GF-D8 (cell line): ENCODE measurements at regions not wholly inside any gene's neighbourhood (a gene's known extent, or its start where the extent isn't known, plus 50 kb on each side); places are given as distances from the start of the nearest gene placed in this dataset.

Experiments used
- DNase-seq: peaks from one replicate; lab custom pipeline; 2025; lab: John Stamatoyannopoulos, UW

DNA sequence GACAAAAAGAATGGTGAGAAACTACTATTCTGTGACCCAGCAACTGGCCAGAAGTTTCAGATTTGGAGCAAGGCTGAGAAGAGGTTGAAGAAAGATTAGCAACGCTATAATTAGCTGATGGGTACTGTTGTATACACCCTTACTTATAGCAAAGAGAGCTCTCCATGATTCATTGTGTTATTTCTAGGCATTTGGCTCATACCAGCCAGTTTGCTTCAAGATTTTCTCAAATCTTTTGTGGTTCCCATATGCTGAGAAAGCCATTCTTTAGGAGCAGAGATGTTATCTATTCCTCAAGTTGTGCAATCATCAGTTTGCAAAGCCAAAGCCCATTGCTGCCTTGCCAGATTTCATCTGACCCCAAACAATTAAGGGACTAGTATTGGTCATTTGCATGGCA is 179.4 kb downstream of the ETS1 start:
- DNase-seq: no peak

GRCh38 chr11:128405714-128406662 is 181.4 kb downstream of the ETS1 start:
- DNase-seq: no peak

GRCh38 chr11:128405112-128405511 is 182.2 kb downstream of the ETS1 start:
- no peak for DNase-seq

DNA sequence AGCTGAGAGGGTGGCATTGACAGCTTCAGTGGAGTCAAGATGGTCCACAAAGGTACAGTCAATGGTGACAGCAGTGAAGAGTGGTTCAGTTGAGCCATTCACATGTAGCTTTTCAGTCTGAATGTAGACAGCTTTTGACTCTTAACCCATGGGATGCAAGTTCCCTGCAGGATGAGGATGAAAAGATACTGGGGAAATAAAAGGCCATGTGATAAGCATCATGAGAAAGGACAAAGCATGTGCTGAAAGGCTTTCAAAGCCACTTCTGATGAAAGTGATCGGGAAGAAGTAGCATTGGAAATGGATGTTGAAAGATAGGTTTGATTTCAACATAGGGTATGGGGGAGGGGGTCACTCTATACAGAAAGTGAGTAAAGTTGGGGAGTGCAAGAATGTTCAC is 182.9 kb downstream of the ETS1 start:
- no peak for DNase-seq

DNA sequence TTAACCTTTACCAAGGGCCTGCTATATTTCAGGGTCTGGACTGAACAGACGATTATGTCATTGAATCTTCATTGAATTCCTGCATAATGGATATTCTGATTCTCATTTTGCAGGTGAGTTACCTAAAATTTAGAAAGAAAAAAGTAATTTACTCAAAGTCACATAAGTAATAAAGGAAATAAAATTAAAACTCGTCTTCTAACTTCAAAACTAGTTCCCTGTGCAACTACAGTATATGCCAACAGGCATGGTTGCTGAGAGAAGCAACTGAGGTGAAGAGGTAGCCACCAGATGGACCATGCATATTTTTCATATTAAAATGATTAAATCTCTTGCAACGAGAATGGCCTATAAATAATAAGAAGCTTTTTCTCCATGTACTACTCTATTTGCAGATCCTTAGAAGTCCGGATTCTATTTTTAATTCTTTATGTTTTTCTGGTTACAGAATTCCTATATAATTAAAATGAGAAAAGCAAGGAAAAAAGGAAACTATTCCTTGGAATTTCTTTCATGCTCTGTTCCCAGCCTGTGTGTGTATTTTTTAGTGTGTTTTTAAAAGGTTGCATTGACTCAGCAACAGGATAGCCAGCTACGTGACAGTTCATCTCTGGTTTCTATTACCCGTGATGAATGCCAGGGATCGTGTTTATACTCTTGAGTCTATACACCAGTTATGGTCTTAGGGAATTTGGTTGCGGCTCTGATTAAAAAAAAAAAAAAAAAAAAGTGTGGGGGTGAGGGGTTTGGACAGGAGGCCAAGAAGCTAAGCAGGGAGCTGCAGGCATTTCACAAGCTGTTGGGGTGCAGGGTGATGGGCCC is 186.8 kb downstream of the ETS1 start:
- no peak for DNase-seq

- no peak for DNase-seq
Measured at GRCh38 chr11:128399251-128400121, 187.9 kb downstream of the ETS1 start.

DNA sequence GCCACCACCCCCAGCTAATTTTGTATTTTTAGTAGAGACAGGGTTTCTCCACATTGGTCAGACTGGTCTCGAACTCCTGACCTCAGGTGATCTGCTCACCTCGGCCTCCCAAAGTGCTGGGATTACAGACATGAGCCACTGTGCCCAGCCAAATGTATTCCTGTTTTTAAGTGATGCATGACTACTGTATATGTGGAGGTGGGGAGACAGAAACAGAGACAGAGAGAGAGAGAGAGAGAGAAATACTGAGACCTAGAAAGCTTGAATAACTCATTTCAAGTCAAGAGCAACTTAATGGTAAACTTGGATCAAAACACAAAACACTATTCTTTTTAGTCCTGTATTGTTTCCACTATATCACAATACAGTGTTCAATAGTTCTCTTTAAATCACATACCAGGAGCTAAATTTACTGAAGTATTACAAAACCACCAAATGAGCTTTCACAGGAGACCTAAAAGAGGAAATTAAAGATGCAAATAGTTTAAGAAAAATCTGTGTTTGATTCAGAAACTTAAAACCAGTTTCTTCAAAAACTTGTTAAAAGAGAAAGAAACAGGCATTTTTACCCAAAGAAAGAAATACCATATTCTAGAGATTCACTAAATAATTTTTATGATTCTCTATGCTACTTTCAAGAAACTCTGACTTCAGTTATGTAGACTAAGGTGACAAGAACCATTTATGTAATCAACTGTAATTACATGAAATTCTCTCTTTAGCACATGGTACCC is 188.7 kb downstream of the ETS1 start:
- DNase-seq: no peak

- DNase-seq: no peak
Measured at GRCh38 chr11:128397362-128397761, 190.0 kb downstream of the ETS1 start.

- DNase-seq: no peak
Measured at GRCh38 chr11:128394431-128395089, 192.8 kb downstream of the ETS1 start.

DNA sequence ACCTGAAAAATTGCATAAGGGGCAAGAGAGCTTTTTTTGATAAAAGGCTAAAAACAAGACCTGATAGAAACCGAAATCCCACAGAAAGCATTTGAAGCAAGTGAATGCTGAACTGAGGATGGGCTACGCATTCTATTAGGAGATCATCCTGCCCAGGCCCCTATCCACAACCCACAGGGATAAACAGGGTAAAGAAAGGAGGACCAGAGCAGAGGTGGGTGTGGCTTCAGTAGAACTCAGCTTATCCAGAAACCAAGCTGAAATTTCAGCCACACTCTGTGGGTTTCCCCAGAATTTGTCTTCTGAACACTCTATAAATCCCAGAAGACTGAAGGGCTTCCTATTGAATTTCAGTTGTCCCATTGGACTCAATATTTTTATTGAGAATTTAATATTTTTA is 195.1 kb downstream of the ETS1 start:
- DNase-seq: no peak

- DNase-seq: no peak
Measured at GRCh38 chr11:128391811-128392210, 195.5 kb downstream of the ETS1 start.

GRCh38 chr11:128390246-128390645 is 197.1 kb downstream of the ETS1 start:
- DNase-seq: no peak

DNA sequence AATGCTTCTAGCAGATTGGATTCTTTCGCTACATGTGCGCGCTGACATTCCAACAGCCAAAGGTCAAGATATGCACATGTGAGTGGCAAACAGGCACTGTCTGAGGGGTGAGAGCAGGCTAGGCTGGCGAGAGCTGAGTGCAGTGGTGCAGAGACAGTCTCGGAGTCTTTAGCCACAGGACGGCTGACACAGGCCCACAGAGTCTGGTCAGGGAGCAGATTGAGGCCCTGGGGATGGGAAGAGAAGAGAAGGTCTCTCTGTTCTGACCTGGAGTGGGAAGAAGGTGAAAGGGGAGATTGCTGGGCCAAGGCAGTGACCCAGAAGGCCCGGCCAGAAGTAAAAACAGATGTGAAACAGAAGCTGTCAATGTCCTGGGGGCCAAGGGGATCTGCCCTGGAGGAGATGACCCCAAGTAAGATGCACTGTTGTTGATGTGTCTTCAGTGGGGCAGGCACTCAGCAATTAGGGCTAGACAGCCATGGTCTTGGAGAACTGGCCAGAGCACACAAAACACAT is 197.8 kb downstream of the ETS1 start:
- no peak for DNase-seq

DNA sequence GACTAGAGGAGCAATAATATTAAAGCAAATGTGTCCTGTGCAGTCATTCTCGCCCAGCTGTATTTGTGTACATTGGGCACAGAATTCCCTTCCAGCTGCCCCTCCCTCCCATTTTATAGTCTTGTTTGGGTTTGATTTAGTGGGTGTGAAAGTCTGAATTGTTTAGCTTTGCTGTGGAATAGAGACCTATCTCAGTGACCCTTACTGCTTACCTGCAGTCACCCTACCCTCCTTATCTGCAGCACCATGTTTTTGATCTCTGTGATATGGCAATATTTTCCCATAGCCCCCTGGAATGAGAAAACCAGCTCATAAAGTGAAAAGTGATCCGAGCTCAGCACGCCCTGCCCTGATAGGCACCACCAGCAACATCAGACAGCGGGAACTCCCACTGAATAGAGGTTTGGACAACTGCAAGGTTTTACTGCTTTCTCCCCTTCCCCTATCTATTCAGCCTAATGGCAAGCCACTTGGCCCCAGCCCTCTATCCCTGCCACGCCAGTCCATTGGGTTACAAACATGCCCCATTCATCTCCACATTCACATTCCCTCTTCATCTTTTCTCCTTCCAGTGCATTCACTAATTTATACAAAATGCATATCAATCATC is 199.0 kb downstream of the ETS1 start:
- no peak for DNase-seq

- DNase-seq: no peak
Measured at GRCh38 chr11:128379587-128380580, 207.5 kb downstream of the ETS1 start.

- DNase-seq: peak; percentile 43
Measured at GRCh38 chr11:128375961-128376360, 211.4 kb downstream of the ETS1 start.

- DNase-seq: no peak
Measured at GRCh38 chr11:128374026-128374425, 213.3 kb downstream of the ETS1 start.

DNA sequence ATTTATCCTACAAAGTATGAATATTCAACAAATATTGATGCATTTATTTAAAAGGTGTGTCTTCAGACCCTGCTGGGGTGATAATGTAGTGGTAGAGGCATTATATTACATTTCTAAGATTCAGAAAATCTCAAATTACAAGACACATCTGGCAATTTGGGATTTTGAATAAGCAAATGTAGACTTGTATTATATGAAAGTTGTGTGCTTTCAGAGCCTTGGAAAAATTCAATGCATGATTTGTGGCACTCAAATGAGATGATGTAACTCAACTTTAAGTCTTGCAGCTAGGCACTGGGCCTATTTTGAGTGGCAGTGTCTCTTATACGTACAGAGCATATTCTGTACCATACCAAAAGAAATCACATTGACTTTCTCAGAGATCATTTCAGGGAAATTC is 214.4 kb downstream of the ETS1 start:
- no peak for DNase-seq

- DNase-seq: no peak
Measured at GRCh38 chr11:128367573-128367972, 219.8 kb downstream of the ETS1 start.
